ENCODE measurements at regions not wholly inside any gene's neighbourhood (a gene's known extent, or its start where the extent isn't known, plus 50 kb on each side); places are given as distances from the start of the nearest gene placed in this dataset.

- peaks cover 3 to 16% (median 10%) of the 10 kb centered on the region in 6 donors for H3K4me1 ChIP-seq
- no peak overlapping the region for H3K4me3 ChIP-seq
- WGBS, 5 donors: 78 to 93% (median 89%) methylated on average over 11 to 12 of the region's 12 CpGs
- intact Hi-C loops (cut with DNase I; ENCODE audit: low total_unique reads): no loop called here
- DNase-seq: no peak
- H3K36me3 ChIP-seq: no peaks in the 10 kb centered on the region
- H3K27ac ChIP-seq: no peak overlapping the region
- H3K9me3 ChIP-seq: peaks cover 0 to 17% (median 9%) of the 10 kb centered on the region in 8 donors
- TF ChIP-seq CTCF (IDR thresholded peaks at IDR 0.05 in 8 of 11, conservative IDR thresholded peaks at IDR 0.05 in 3 of 11) (no peak), POLR2AphosphoS5 (IDR thresholded peaks at IDR 0.05) (no peak), POLR2A (IDR thresholded peaks at IDR 0.05) (no peak)
- peaks cover 0 to 51% (median 27%) of the 10 kb centered on the region in 7 donors for H3K27me3 ChIP-seq (replicated peaks in 1 of 7)
Observed at GRCh38 chr7:152923711-152924110, 164.2 kb downstream of the ACTR3B start.

- no peak for DNase-seq
- no peak overlapping the region for H3K4me3 ChIP-seq
- H3K9me3 ChIP-seq: peaks cover 0 to 17% (median 9%) of the 10 kb centered on the region in 8 donors
- 64 to 76% (median 73%) methylated on average over 6 of the region's 6 CpGs for WGBS, 5 donors
- no peak overlapping the region for H3K27ac ChIP-seq
- H3K4me1 ChIP-seq: peaks cover 3 to 16% (median 10%) of the 10 kb centered on the region in 6 donors
- peaks cover 0 to 51% (median 27%) of the 10 kb centered on the region in 7 donors for H3K27me3 ChIP-seq (replicated peaks in 1 of 7)
- no peaks in the 10 kb centered on the region for H3K36me3 ChIP-seq
- intact Hi-C loops (cut with DNase I; ENCODE audit: low total_unique reads): no loop called here
- TF ChIP-seq POLR2A (IDR thresholded peaks at IDR 0.05): no peak
Observed at GRCh38 chr7:152924238-152924637, 164.7 kb downstream of the ACTR3B start.

- no peak for DNase-seq
- Histone ChIP-seq H3K36me3 (no peaks in the 10 kb centered on the region), H3K9me3 (peaks cover 0 to 17% (median 9%) of the 10 kb centered on the region in 8 donors), H3K4me1 (peaks cover 3 to 16% (median 10%) of the 10 kb centered on the region in 6 donors), H3K27me3 (replicated peaks in 1 of 7) (peaks cover 0 to 51% (median 27%) of the 10 kb centered on the region in 7 donors), H3K4me3 (peak overlapping the region; percentile 18 to 60 (median 26)), H3K27ac (no peak overlapping the region)
- intact Hi-C loops (cut with DNase I; ENCODE audit: low total_unique reads): no loop called here
- TF ChIP-seq POLR2AphosphoS5 (IDR thresholded peaks at IDR 0.05) (no peak), CTCF (IDR thresholded peaks at IDR 0.05 in 8 of 11, conservative IDR thresholded peaks at IDR 0.05 in 3 of 11) (no peak), POLR2A (IDR thresholded peaks at IDR 0.05) (no peak)
- 15 to 26% (median 20%) methylated on average over 27 to 33 of the region's 33 CpGs for WGBS, 5 donors
Observed at GRCh38 chr7:152924826-152925411, 165.4 kb downstream of the ACTR3B start.

GRCh38 chr7:152925412-152926147 is 166.0 kb downstream of the ACTR3B start:
- Histone ChIP-seq H3K4me3 (peak overlapping the region; percentile 18 to 60 (median 26)), H3K9me3 (peaks cover 0 to 13% (median 4%) of the 10 kb centered on the region in 8 donors), H3K27ac (no peak overlapping the region), H3K36me3 (no peaks in the 10 kb centered on the region), H3K27me3 (replicated peaks in 1 of 7) (peaks cover 0 to 51% (median 27%) of the 10 kb centered on the region in 7 donors), H3K4me1 (peaks cover 3 to 16% (median 10%) of the 10 kb centered on the region in 6 donors)
- 2 to 10% (median 4%) methylated on average over 20 to 74 of the region's 74 CpGs for WGBS, 5 donors
- intact Hi-C loops (cut with DNase I; ENCODE audit: low total_unique reads): no loop called here
- no peak for DNase-seq
- TF ChIP-seq CTCF (IDR thresholded peaks at IDR 0.05 in 8 of 11, conservative IDR thresholded peaks at IDR 0.05 in 3 of 11) (no peak), POLR2A (IDR thresholded peaks at IDR 0.05) (no peak), POLR2AphosphoS5 (IDR thresholded peaks at IDR 0.05) (no peak)

All from spleen (tissue), 11 donors.